OCI-LY7 (cell line): ENCODE measurements at regions not wholly inside any gene's neighbourhood (a gene's known extent, or its start where the extent isn't known, plus 50 kb on each side); places are given as distances from the start of the nearest gene placed in this dataset. TPM values are rescaled to one million over a fixed set of nuclear protein-coding genes. Genes with fewer than 3 reads are reported as not detected.

Experiments used
- BruUV-seq: library from RNA; stranded (reverse); fragments of 400-500 nt; replicated peaks from 2 replicates; lab custom pipeline; 2021; lab: Mats Ljungman, UMichigan
- CTCF ChIA-PET: fragments of 300-600 bp; sonication (Branson Sonifier 250); formaldehyde crosslinking; loops from one replicate; lab custom pipeline; 2022; ENCODE audit warnings: antibody characterized with exemption; ENCODE audit not compliant: unreplicated experiment; lab: Charles Lee
- POLR2A ChIA-PET: fragments of 300-600 bp; sonication (Branson Sonifier 250); formaldehyde crosslinking; loops from one replicate; lab custom pipeline; 2022; ENCODE audit warnings: antibody characterized with exemption; lab: Charles Lee
- DNase-seq: peaks from one replicate; pipeline ENCODE4 v3.0.0-alpha.2; 2015; ENCODE audit warnings: low spot score
- H2AFZ ChIP-seq: fragments of 200-600 bp; sonication (generic), shearing (Covaris generic); 2 replicates; pipeline ENCODE4 v1.6.1; 2014; ENCODE audit warnings: mild to moderate bottlenecking, antibody characterized with exemption, low read length, moderate library complexity
- H3K27ac ChIP-seq: fragments of 200-600 bp; sonication (generic); 2 replicates; pipeline ENCODE4 v1.5.1; 2014; ENCODE audit warnings: mixed run types, low read depth, mild to moderate bottlenecking, moderate library complexity, low read length, inconsistent platforms; ENCODE audit not compliant: poor library complexity, severe bottlenecking
- H3K36me3 ChIP-seq: fragments of 200-600 bp; sonication (generic); 2 replicates; pipeline ENCODE4 v1.6.1; 2014; ENCODE audit warnings: mild to moderate bottlenecking, antibody characterized with exemption, low read length, moderate library complexity, mixed read lengths; ENCODE audit not compliant: insufficient read depth
- H3K4me1 ChIP-seq: fragments of 200-600 bp; sonication (generic); 2 replicates; pipeline ENCODE4 v1.5.1; 2014; ENCODE audit warnings: mild to moderate bottlenecking, low read length; ENCODE audit not compliant: insufficient read depth, poor library complexity, severe bottlenecking
- H3K4me2 ChIP-seq: fragments of 200-600 bp; sonication (generic); 2 replicates; pipeline ENCODE4 v1.6.1; 2014; ENCODE audit warnings: mild to moderate bottlenecking, low read length
- H3K4me3 ChIP-seq: fragments of 200-600 bp; sonication (generic); 2 replicates; pipeline ENCODE4 v1.5.1; 2014; ENCODE audit warnings: mild to moderate bottlenecking, low read depth, low read length; ENCODE audit not compliant: poor library complexity, severe bottlenecking
- H3K79me2 ChIP-seq: fragments of 200-600 bp; sonication (generic); 2 replicates; pipeline ENCODE4 v1.6.1; 2016; ENCODE audit warnings: low read depth, mild to moderate bottlenecking, low read length, moderate library complexity, mixed read lengths; ENCODE audit not compliant: insufficient read depth
- H3K9me2 ChIP-seq: fragments of 200-600 bp; sonication (generic); 2 replicates; pipeline ENCODE4 v1.6.1; 2016; ENCODE audit warnings: mild to moderate bottlenecking, low read length, mixed read lengths; ENCODE audit not compliant: insufficient read depth
- H3K9me3 ChIP-seq: fragments of 200-600 bp; sonication (generic); 2 replicates; pipeline ENCODE4 v1.6.1; 2014; ENCODE audit warnings: mild to moderate bottlenecking, mixed run types, low read length, mixed read lengths
- H4K20me1 ChIP-seq: fragments of 200-600 bp; sonication (generic); 2 replicates; pipeline ENCODE4 v1.6.1; 2014; ENCODE audit warnings: mild to moderate bottlenecking, antibody characterized with exemption, low read length, moderate library complexity, mixed read lengths; ENCODE audit not compliant: insufficient read depth
- CTCF ChIP-seq: fragments of 200-600 bp; sonication (generic); conservative IDR thresholded peaks from 2 replicates; pipeline ENCODE4 v1.5.1; 2014; ENCODE audit warnings: mild to moderate bottlenecking, antibody characterized with exemption, low read length, moderate library complexity, mixed read lengths
- EZH2phosphoT487 ChIP-seq: fragments of 200-600 bp; sonication (generic); IDR thresholded peaks from 2 replicates; pipeline ENCODE4 v1.6.1; 2018; ENCODE audit warnings: low read depth, borderline replicate concordance, mild to moderate bottlenecking, mixed run types, antibody characterized with exemption, low read length, moderate library complexity, mixed read lengths
- intact Hi-C: fragments of 100-400 bp; cut with micrococcal nuclease; formaldehyde crosslinking; loops from one replicate; pipeline ENCODE4 v1.10.0; 2022; ENCODE audit not compliant: unreplicated experiment
- small RNA-seq: library from RNA; depleted of rRNA; stranded (forward); fragments of <200 nt; gene quantifications from one replicate; pipeline ENCODE3, GENCODE V24; 2014

DNA sequence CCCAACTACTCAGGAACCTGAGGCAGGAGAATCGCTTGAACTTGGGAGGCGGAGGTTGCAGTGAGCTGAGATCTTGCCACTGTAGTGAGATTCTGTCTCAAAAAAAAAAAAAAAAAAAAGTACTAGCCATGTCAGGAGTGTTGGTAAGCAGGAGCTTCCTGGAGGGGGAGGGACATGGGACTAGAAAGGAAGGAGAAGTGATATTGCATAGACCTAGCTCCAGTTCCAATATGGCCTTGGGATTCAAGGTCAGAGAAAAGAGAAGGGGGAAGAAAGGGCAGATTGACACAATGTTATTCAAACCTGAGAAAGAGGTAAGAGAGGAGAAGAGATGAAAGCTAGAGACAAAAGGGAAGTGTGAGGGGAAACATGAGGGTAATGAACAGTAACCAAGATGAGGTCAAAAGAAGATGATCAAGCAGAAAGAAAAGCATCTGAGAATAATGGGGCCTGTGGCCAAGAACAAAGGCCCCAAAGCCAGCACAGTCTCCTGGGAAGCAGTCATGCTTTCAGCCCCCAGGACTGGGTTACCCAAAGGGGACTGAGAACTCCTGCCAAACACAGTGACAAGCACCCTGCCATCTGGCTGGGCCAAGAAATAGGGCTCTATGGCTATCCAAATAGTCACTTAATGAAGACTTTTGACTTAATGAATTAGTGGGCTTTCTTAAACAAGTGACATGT, 51.7 kb upstream of the FTH1 start:
- CTCF ChIA-PET = no interaction called here
- no peak overlapping the region for H2AFZ ChIP-seq
- BruUV-seq = no TSS peak
- no peaks in the 10 kb centered on the region for H3K4me1 ChIP-seq
- H3K4me3 ChIP-seq = no peak overlapping the region
- no peak for TF ChIP-seq CTCF
- no peak for TF ChIP-seq EZH2phosphoT487
- POLR2A ChIA-PET = interaction anchor here (0.7 kb wide), 1 partner anchor 32 kb away, joined by 5 read pairs; no protein-coding TSS in a partner anchor
- H3K9me3 ChIP-seq = no peaks in the 10 kb centered on the region
- intact Hi-C loops = no loop called here
- H3K4me2 ChIP-seq = no peak overlapping the region
- no peaks in the 10 kb centered on the region for H3K36me3 ChIP-seq
- no peak overlapping the region for H3K27ac ChIP-seq
- H4K20me1 ChIP-seq = no peaks in the 10 kb centered on the region
- no peak for DNase-seq
- no peaks in the 10 kb centered on the region for H3K79me2 ChIP-seq
- H3K9me2 ChIP-seq = no peaks in the 10 kb centered on the region

- no peaks in the 10 kb centered on the region for H4K20me1 ChIP-seq
- H3K9me2 ChIP-seq = no peaks in the 10 kb centered on the region
- no peak overlapping the region for H3K27ac ChIP-seq
- no peak overlapping the region for H3K4me2 ChIP-seq
- H3K4me3 ChIP-seq = no peak overlapping the region
- no peak overlapping the region for H2AFZ ChIP-seq
- POLR2A ChIA-PET = no interaction called here
- intact Hi-C loops = no loop called here
- CTCF ChIA-PET = no interaction called here
- no peaks in the 10 kb centered on the region for H3K79me2 ChIP-seq
- no peak for DNase-seq
- no peak for TF ChIP-seq EZH2phosphoT487
- no peak for TF ChIP-seq CTCF
- H3K9me3 ChIP-seq = no peaks in the 10 kb centered on the region
- no peaks in the 10 kb centered on the region for H3K36me3 ChIP-seq
- H3K4me1 ChIP-seq = no peaks in the 10 kb centered on the region
- BruUV-seq = no TSS peak
These were observed 50.6 kb upstream of the FTH1 start for GRCh38 chr11:62017878-62018655.

Small RNAs in the stretch of these regions (small RNA-seq; reads per million reads assigned to genes)
- gene AP003733.2 = not detected
